ENCODE measurements at regions not wholly inside any gene's neighbourhood (a gene's known extent, or its start where the extent isn't known, plus 50 kb on each side); places are given as distances from the start of the nearest gene placed in this dataset.

GRCh38 chr4:156710365-156711192 lies 261.0 kb downstream of the PDGFC start:
- Mint-ChIP-seq H3K9me3 (peaks cover 0 to 4% (median 0%) of the 10 kb centered on the region in 9 donors), H3K4me3 (no peak overlapping the region), H3K27me3 (no peaks in the 10 kb centered on the region), H3K27ac (no peak overlapping the region), H3K36me3 (no peaks in the 10 kb centered on the region), H3K4me1 (no peaks in the 10 kb centered on the region)
- POLR2A ChIA-PET = no interaction called here
- ATAC-seq (no peak), DNase-seq (no peak)

GRCh38 chr4:156705311-156705710 lies 266.3 kb downstream of the PDGFC start:
- H3K27ac Mint-ChIP-seq = no peak overlapping the region
- no peaks in the 10 kb centered on the region for H3K36me3 Mint-ChIP-seq
- POLR2A ChIA-PET = no interaction called here

GRCh38 chr4:156695163-156695562 lies 276.4 kb downstream of the PDGFC start:
- no peak for DNase-seq
- POLR2A ChIA-PET = no interaction called here
- no peaks in the 10 kb centered on the region for H3K27me3 Mint-ChIP-seq
- no peaks in the 10 kb centered on the region for H3K36me3 Mint-ChIP-seq
- no peak overlapping the region for H3K27ac Mint-ChIP-seq
- ATAC-seq = no peak
- H3K9me3 Mint-ChIP-seq = peaks cover 0 to 9% (median 0%) of the 10 kb centered on the region in 9 donors
- no peaks in the 10 kb centered on the region for H3K4me1 Mint-ChIP-seq
- H3K4me3 Mint-ChIP-seq = no peak overlapping the region

More at GRCh38 chr4:156705311-156705710, 266.3 kb downstream of the PDGFC start:
- Mint-ChIP-seq H3K4me3 (no peak overlapping the region), H3K9me3 (peaks cover 0 to 5% (median 0%) of the 10 kb centered on the region in 9 donors), H3K4me1 (no peaks in the 10 kb centered on the region), H3K27me3 (no peaks in the 10 kb centered on the region)
- no peak for ATAC-seq
- DNase-seq = no peak

- DNase-seq (no peak), ATAC-seq (no peak)
- H3K27me3 Mint-ChIP-seq = no peaks in the 10 kb centered on the region
- POLR2A ChIA-PET = no interaction called here
- H3K4me1 Mint-ChIP-seq = no peaks in the 10 kb centered on the region
- peaks cover 0 to 9% (median 0%) of the 10 kb centered on the region in 9 donors for H3K9me3 Mint-ChIP-seq
- no peaks in the 10 kb centered on the region for H3K36me3 Mint-ChIP-seq
- H3K27ac Mint-ChIP-seq = no peak overlapping the region
- H3K4me3 Mint-ChIP-seq = no peak overlapping the region
Measured at GRCh38 chr4:156694413-156694812, 277.2 kb downstream of the PDGFC start.

- POLR2A ChIA-PET = no interaction called here
- Mint-ChIP-seq H3K36me3 (no peaks in the 10 kb centered on the region), H3K4me3 (no peak overlapping the region), H3K27me3 (no peaks in the 10 kb centered on the region), H3K27ac (no peak overlapping the region), H3K9me3 (peaks cover 0 to 9% (median 0%) of the 10 kb centered on the region in 9 donors), H3K4me1 (no peaks in the 10 kb centered on the region)
- ATAC-seq (no peak), DNase-seq (no peak)
Measured at GRCh38 chr4:156693557-156693956, 278.0 kb downstream of the PDGFC start.

- Mint-ChIP-seq H3K36me3 (no peaks in the 10 kb centered on the region), H3K4me3 (no peak overlapping the region), H3K4me1 (no peaks in the 10 kb centered on the region), H3K27ac (no peak overlapping the region), H3K27me3 (no peaks in the 10 kb centered on the region), H3K9me3 (peaks cover 0 to 9% (median 0%) of the 10 kb centered on the region in 9 donors)
- POLR2A ChIA-PET = no interaction called here
- ATAC-seq (no peak), DNase-seq (no peak)
Measured at GRCh38 chr4:156692016-156692415, 279.6 kb downstream of the PDGFC start.

GRCh38 chr4:156690572-156690971 lies 281.0 kb downstream of the PDGFC start:
- Mint-ChIP-seq H3K36me3 (no peaks in the 10 kb centered on the region), H3K4me3 (no peak overlapping the region), H3K27me3 (no peaks in the 10 kb centered on the region), H3K9me3 (peaks cover 0 to 5% (median 0%) of the 10 kb centered on the region in 9 donors), H3K27ac (no peak overlapping the region), H3K4me1 (no peaks in the 10 kb centered on the region)
- DNase-seq (no peak), ATAC-seq (no peak)
- POLR2A ChIA-PET = no interaction called here

- H3K9me3 Mint-ChIP-seq = peaks cover 0 to 1% (median 0%) of the 10 kb centered on the region in 9 donors
- POLR2A ChIA-PET = no interaction called here
- no peak overlapping the region for H3K4me3 Mint-ChIP-seq
- no peak for DNase-seq
- no peaks in the 10 kb centered on the region for H3K27me3 Mint-ChIP-seq
- no peak for ATAC-seq
- no peaks in the 10 kb centered on the region for H3K4me1 Mint-ChIP-seq
- H3K36me3 Mint-ChIP-seq = no peaks in the 10 kb centered on the region
- no peak overlapping the region for H3K27ac Mint-ChIP-seq
Measured at GRCh38 chr4:156686120-156686519, 285.5 kb downstream of the PDGFC start.

GRCh38 chr4:156685308-156685707 lies 286.3 kb downstream of the PDGFC start:
- Mint-ChIP-seq H3K4me3 (no peak overlapping the region), H3K27me3 (no peaks in the 10 kb centered on the region), H3K36me3 (no peaks in the 10 kb centered on the region), H3K4me1 (no peaks in the 10 kb centered on the region), H3K27ac (no peak overlapping the region), H3K9me3 (peaks cover 0 to 1% (median 0%) of the 10 kb centered on the region in 9 donors)
- POLR2A ChIA-PET = no interaction called here
- no peak for ATAC-seq
- no peak for DNase-seq

- POLR2A ChIA-PET = no interaction called here
- ATAC-seq (no peak), DNase-seq (no peak)
- H3K36me3 Mint-ChIP-seq = no peaks in the 10 kb centered on the region
- no peak overlapping the region for H3K27ac Mint-ChIP-seq
- no peaks in the 10 kb centered on the region for H3K4me1 Mint-ChIP-seq
- no peak overlapping the region for H3K4me3 Mint-ChIP-seq
- peaks cover 0 to 9% (median 2%) of the 10 kb centered on the region in 9 donors for H3K9me3 Mint-ChIP-seq
- H3K27me3 Mint-ChIP-seq = no peaks in the 10 kb centered on the region
Measured at GRCh38 chr4:156677656-156678055, 293.9 kb downstream of the PDGFC start.

- ATAC-seq (no peak), DNase-seq (no peak)
- Mint-ChIP-seq H3K27me3 (no peaks in the 10 kb centered on the region), H3K4me3 (no peak overlapping the region), H3K9me3 (peaks cover 0 to 9% (median 2%) of the 10 kb centered on the region in 9 donors), H3K4me1 (no peaks in the 10 kb centered on the region), H3K27ac (no peak overlapping the region), H3K36me3 (no peaks in the 10 kb centered on the region)
- POLR2A ChIA-PET = no interaction called here
Measured at GRCh38 chr4:156677131-156677531, 294.5 kb downstream of the PDGFC start.

- POLR2A ChIA-PET = no interaction called here
Measured at GRCh38 chr4:156676116-156676851, 295.3 kb downstream of the PDGFC start.

GRCh38 chr4:156673483-156673882 lies 298.1 kb downstream of the PDGFC start:
- Mint-ChIP-seq H3K4me3 (no peak overlapping the region), H3K9me3 (peaks cover 0 to 3% (median 0%) of the 10 kb centered on the region in 9 donors), H3K27me3 (no peaks in the 10 kb centered on the region), H3K27ac (no peak overlapping the region), H3K4me1 (no peaks in the 10 kb centered on the region), H3K36me3 (no peaks in the 10 kb centered on the region)
- DNase-seq = no peak
- ATAC-seq = no peak
- POLR2A ChIA-PET = no interaction called here

More at GRCh38 chr4:156676116-156676851, 295.3 kb downstream of the PDGFC start:
- H3K27ac Mint-ChIP-seq = no peak overlapping the region
- H3K4me3 Mint-ChIP-seq = no peak overlapping the region
- H3K36me3 Mint-ChIP-seq = no peaks in the 10 kb centered on the region
- DNase-seq = no peak
- no peaks in the 10 kb centered on the region for H3K27me3 Mint-ChIP-seq
- peaks cover 0 to 9% (median 2%) of the 10 kb centered on the region in 9 donors for H3K9me3 Mint-ChIP-seq
- no peaks in the 10 kb centered on the region for H3K4me1 Mint-ChIP-seq
- ATAC-seq = no peak
